NOMO-1 treated with DMSO at 0.1 percent for 48 hours (cell line): ENCODE measurements at regions not wholly inside any gene's neighbourhood (a gene's known extent, or its start where the extent isn't known, plus 50 kb on each side); places are given as distances from the start of the nearest gene placed in this dataset.

ENCODE experiments used
- DNase-seq: peaks from one replicate; lab custom pipeline; 2025; ENCODE audit not compliant: unreplicated experiment; lab: John Stamatoyannopoulos, UW

GRCh38 chr5:82809420-82810143 lies 267.6 kb downstream of the TMEM167A start:
- DNase-seq = no peak

- no peak for DNase-seq
These were observed 268.2 kb downstream of the TMEM167A start for GRCh38 chr5:82808960-82809359.

GRCh38 chr5:82807021-82807420 lies 270.2 kb downstream of the TMEM167A start:
- no peak for DNase-seq

- no peak for DNase-seq
These were observed 270.7 kb downstream of the TMEM167A start for GRCh38 chr5:82806513-82806912.

DNA sequence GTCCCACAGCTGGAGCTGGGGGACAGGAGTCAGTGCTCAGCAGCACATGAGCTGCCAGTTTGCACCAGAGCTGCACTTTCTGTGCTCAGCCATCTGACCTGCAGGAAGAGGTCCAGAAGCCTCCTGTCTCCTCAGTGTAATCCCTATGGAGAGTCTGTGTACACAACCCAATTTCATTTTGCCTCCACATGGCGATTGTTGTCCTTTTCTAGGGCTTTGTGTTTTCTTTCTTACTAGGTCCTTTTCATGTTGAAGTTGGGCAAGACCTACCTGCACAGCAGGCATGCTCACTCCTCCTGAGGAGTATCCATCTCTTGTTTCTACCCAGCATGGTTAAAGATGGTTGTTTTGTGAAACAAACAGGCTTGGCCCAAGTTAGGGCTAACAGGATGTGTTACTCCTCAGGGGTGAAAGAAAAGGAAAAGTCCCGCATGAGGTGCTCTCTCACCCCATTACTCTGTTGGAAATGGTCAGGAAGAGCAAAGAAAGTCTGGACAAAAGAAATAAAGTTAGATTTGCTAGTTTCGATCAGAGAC lies 273.0 kb downstream of the TMEM167A start:
- DNase-seq = no peak

DNA sequence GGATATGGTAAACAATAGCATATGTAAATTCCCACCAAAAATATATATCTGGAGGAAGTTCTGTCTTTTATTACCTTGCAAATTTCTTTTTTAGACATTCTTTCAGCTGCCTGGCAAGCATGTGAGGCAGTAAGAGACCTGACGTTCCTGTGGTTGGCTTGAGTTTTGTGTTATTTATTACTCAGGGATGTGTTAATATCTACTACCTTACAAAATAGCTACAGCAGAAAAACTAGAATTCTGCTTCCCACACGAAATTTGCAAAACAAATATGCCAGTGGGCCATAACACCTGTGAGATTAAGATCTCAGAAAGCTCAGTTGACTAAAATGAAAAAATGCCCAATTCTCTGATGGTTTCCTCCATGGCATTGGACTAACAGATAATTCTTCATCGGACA lies 274.2 kb downstream of the TMEM167A start:
- DNase-seq = no peak

DNA sequence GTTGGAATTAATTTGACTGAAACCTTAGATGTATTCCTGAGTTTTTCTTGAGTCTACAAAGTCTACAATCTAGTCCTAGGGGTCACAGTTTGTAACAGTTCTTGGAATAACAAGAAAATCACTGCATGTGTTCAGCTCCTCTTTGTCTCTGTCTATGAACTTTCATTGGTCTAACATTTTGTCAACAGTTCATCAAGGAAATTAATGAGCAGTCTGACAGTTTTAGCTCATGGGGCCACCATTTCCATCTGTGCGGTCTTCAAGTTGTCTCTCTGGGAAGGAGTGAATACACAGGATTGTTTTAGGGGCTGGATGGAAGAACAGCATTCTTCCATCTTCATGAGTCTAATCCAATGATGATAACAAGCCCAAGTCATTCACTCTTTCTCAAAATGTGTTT lies 276.4 kb downstream of the TMEM167A start:
- DNase-seq = no peak

DNA sequence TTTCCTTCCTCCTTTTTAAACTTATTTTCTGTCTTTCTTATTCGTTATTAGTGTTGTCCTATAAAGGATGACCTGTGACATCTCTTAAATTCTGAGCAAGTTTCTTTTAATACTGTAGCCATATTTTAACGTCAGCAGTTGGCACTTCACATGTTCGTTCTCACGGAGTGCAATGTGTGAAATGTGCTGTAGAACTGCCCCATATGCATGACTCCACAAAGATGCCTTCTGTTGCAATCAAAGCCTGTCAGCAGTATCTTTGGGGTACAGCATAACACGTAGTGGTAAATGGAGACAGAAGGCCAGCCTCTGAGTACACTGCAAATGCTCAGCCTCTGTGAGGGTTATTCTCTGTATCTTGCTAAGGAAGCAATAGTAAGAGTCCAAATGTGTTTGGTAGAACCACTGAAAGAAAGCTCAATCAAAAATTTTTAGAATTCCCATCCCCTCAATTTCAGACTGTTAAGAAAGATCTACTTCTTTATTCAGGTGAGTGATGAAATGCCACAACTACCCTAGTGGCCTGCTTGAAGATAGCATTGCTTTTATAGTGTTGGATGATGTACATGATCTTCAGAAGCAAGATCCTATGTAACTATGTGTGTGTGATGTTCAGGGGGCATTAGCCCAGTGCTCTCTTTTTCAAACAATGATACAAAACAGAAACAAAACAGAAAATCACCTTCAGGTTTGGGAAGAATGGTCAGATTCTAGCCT lies 277.7 kb downstream of the TMEM167A start:
- DNase-seq = no peak

GRCh38 chr5:82798676-82799075 lies 278.5 kb downstream of the TMEM167A start:
- no peak for DNase-seq

DNA sequence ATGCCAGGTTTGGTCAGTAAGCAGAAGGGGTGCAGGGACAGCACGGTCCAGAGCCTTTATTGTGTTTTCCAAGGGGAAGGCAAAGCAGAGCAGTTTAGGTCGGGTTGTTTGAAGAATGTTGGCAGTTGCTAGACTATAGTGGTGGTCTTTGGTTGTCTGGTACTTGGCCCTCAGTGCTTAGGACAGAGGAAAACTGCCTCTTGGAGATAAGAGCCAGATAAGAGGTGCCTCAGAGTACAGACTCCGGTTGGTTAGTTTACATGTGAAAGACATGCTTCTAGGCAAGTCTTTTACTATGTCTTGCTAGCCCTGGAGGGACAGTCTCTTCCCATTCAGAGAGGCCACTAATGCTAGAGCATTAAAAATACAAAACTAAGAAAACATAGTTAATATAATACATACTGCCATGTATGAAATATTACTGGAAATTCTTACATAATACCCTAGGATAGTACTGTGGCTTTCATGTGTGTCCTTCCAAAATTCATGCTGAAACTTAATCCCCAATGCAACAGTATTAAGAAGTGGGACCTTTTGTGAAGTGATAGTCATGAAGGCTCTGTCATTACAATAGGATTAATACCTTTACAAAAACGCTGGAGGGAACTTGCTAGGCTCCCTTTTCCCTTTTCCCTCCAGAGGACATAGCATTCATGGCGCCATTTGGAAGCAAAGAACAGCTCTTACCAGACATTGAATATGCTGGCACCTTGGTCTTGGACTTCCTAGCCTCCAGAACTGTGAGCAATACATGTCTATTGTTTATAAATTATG lies 280.4 kb downstream of the TMEM167A start:
- no peak for DNase-seq

- no peak for DNase-seq
These were observed 282.3 kb downstream of the TMEM167A start for GRCh38 chr5:82794876-82795275.

DNA sequence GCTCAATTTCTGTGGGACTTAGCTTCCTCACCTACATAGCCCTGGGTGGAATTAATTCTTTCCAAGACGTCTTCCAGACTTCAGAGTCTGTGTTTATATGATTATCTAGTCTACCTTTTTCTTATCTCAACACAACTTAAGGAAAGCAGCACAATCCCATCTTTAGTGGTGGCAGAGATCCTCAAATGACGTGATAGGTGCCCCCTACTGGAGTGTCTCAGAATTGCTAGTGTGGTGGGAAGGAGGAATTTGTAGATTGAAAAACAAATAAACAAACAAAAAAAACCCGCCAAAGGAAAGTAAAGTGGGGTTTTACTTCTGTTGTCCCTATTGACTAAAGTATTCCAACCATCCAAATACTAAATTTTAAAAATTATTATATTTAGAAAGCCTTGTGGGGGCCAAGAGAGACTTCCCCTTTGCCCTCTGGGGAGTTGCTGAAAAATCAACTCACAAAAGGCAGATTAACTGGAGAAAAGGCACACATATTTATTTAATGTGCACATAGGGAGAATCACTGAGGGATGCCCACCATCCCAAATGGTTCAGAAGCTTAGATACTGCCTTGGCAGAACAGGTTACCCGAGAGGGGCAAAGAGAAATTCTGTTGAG lies 283.3 kb downstream of the TMEM167A start:
- DNase-seq = no peak

DNA sequence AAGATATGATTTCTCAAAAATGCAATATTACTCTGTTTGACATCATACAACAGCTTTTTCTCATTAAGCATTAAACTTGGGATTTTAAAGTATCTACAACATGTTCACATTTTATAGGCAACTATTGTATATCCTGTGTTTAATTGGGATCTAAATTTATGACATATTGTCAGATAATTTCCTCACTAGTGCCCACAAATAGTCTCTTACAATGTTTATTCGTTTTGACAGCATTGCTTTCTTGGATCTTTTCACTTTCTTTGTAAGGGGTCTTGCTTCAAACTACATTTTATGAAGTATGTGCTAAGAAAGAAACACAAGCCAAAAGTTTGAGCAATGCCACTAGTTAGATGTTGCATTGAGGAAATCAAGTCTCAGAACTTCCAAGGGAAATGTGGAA lies 285.1 kb downstream of the TMEM167A start:
- no peak for DNase-seq

GRCh38 chr5:82789095-82789494 lies 288.1 kb downstream of the TMEM167A start:
- no peak for DNase-seq

GRCh38 chr5:82786748-82787147 lies 290.4 kb downstream of the TMEM167A start:
- DNase-seq = no peak

- no peak for DNase-seq
These were observed 291.2 kb downstream of the TMEM167A start for GRCh38 chr5:82785882-82786509.

GRCh38 chr5:82785456-82785855 lies 291.7 kb downstream of the TMEM167A start:
- DNase-seq = no peak

DNA sequence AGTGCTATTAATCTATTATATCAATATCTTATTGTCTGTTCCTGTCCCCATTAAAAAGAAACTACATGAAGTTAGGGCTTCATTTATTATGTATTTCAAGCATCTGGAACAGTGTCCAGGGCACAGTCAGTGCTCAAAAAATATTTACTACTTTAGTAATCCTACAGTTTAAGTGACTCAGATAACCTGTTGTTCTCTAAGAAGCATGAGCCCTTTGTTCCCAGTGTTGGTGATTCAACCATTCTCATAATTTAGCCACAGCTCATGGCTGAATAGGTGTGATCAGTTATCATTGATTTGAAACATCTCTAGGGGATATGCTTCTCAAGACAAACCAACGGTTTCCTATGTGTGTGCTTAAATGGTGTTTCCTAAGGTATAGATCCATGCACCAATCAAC lies 292.7 kb downstream of the TMEM167A start:
- no peak for DNase-seq

DNA sequence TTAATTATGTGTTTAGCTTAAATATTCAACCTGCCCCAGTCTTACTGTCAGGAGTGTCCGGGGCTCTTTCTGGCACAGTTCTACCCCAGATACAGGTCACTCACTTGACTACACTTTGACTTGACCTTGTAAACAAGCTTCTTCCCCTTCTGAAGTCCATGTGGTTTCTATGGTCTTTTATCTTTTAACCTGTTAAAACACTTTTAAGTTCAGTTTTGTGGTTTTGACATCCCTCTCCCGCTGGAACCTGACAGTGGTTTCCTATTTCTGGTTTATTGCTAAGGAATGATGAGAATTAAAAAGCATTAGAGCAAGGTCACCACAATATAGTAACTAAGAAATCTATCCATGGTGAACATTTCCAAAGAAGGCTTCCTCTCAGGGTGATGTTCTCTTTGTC lies 300.1 kb downstream of the TMEM167A start:
- DNase-seq = no peak

GRCh38 chr5:82772281-82772680 lies 304.9 kb downstream of the TMEM167A start:
- DNase-seq = no peak

DNA sequence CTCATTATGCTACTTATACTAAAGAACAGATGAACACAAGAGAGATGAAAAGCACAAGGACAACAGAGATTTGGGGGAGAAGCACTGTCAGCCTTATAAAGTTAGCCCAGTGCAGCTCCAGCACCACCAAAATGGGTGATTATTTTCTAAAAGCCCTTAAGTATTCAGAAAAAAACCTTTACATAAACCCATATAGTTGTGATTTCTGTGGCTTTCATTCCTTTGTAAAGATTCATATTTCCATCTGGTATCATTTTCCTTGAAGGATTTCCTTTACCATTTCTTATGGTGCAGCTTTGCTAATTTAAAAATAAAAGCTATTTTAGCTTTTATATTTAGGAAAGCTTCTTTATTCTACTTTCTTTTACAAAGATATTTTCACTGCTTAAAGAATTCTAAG lies 311.0 kb downstream of the TMEM167A start:
- no peak for DNase-seq
